Suprapubic skin (tissue), 4 donors: ENCODE measurements at regions not wholly inside any gene's neighbourhood (a gene's known extent, or its start where the extent isn't known, plus 50 kb on each side); places are given as distances from the start of the nearest gene placed in this dataset.
"Not testable (repeated sequence)": the region's sequence is repeated elsewhere in the genome, so short reads cannot be mapped to it uniquely, and the experiment has no call there.

Experiments used
- DNase-seq, 2 donors: peaks; one replicate each; pipeline ENCODE4 v3.0.0-alpha.2; 2019; ENCODE audit warnings: low spot score in 2 of 2
- H3K27ac ChIP-seq: fragments of 200-600 bp; sonication (generic); one replicate; pipeline ENCODE4 v1.5.1; 2019
- H3K27me3 ChIP-seq: fragments of 200-600 bp; sonication (generic); one replicate; pipeline ENCODE4 v1.5.1; 2019
- H3K36me3 ChIP-seq: fragments of 200-600 bp; sonication (generic); one replicate; pipeline ENCODE4 v1.5.1; 2019
- H3K4me1 ChIP-seq: fragments of 200-600 bp; sonication (generic); one replicate; pipeline ENCODE4 v1.5.1; 2019
- H3K4me3 ChIP-seq: fragments of 200-600 bp; sonication (generic); one replicate; pipeline ENCODE4 v1.5.1; 2019; ENCODE audit warnings: mild to moderate bottlenecking
- H3K9me3 ChIP-seq: fragments of 200-600 bp; sonication (generic); one replicate; pipeline ENCODE4 v1.5.1; 2019
- CTCF ChIP-seq, 2 donors: fragments of 200-600 bp in 1 of 2; fragments of 450-650 bp in 1 of 2; sonication (generic) in 1 of 2; IDR thresholded peaks; one replicate each; pipeline ENCODE4 v1.5.1; 2016 to 2019; ENCODE audit warnings: antibody characterized with exemption in 2 of 2, mild to moderate bottlenecking in 1 of 2, moderate library complexity in 1 of 2
- EP300 ChIP-seq: sonication (generic); formaldehyde crosslinking; IDR thresholded peaks from one replicate; pipeline ENCODE4 v1.6.1; 2017; ENCODE audit warnings: antibody characterized with exemption
- POLR2A ChIP-seq, 2 donors: fragments of 450-650 bp; IDR thresholded peaks; one replicate each; pipeline ENCODE4 v1.6.1; 2017; ENCODE audit warnings: antibody characterized with exemption in 2 of 2, mild to moderate bottlenecking in 2 of 2, moderate library complexity in 2 of 2
- POLR2AphosphoS5 ChIP-seq, 3 donors: sonication (generic); formaldehyde crosslinking; IDR thresholded peaks; one replicate each; pipeline ENCODE4 v1.6.1; 2017; ENCODE audit warnings: antibody characterized with exemption in 3 of 3
- WGBS: methylation state at CpG from one replicate; pipeline ENCODE4 v1.1.5; 2018; 5-methylcytosine and 5-hydroxymethylcytosine counted together

GRCh38 chr9:61670616-61671015, 480.8 kb downstream of the SPATA31A7 start:
- peaks cover 25% of the 10 kb centered on the region for H3K9me3 ChIP-seq
- no peaks in the 10 kb centered on the region for H3K27me3 ChIP-seq
- no peaks in the 10 kb centered on the region for H3K36me3 ChIP-seq
- peak in 1 of 2 donors; percentile 14 for DNase-seq
- H3K4me3 ChIP-seq = no peak overlapping the region
- H3K27ac ChIP-seq = no peak overlapping the region
- H3K4me1 ChIP-seq = no peaks in the 10 kb centered on the region
- 76% methylated on average over 17 of the region's 20 CpGs for WGBS
- TF ChIP-seq POLR2A (IDR thresholded peaks at IDR 0.05) (no peak), CTCF (IDR thresholded peaks at IDR 0.05) (no peak), POLR2AphosphoS5 (IDR thresholded peaks at IDR 0.05) (no peak), EP300 (no peak)

GRCh38 chr9:61671276-61671973, 481.6 kb downstream of the SPATA31A7 start:
- TF ChIP-seq POLR2AphosphoS5 (IDR thresholded peaks at IDR 0.05) = no peak
- no peak for TF ChIP-seq POLR2A (IDR thresholded peaks at IDR 0.05)
- no peak for TF ChIP-seq CTCF (IDR thresholded peaks at IDR 0.05)
- no peak for TF ChIP-seq EP300
- Histone ChIP-seq H3K4me3 (no peak overlapping the region), H3K27me3 (no peaks in the 10 kb centered on the region), H3K27ac (no peak overlapping the region), H3K4me1 (no peaks in the 10 kb centered on the region), H3K9me3 (peaks cover 24% of the 10 kb centered on the region), H3K36me3 (no peaks in the 10 kb centered on the region)
- DNase-seq = peak in 1 of 2 donors; percentile 50
- WGBS = 87% methylated on average over 37 of the region's 46 CpGs

- H3K27me3 ChIP-seq, H3K4me1 ChIP-seq, H3K4me3 ChIP-seq, H3K36me3 ChIP-seq, H3K27ac ChIP-seq: not testable (repeated sequence)
- peak in 1 of 2 donors; percentile 48 for DNase-seq
- H3K9me3 ChIP-seq = peaks cover 24% of the 10 kb centered on the region
- 80% methylated on average over 22 of the region's 22 CpGs for WGBS
These were observed 482.3 kb downstream of the SPATA31A7 start for GRCh38 chr9:61672107-61672541.

GRCh38 chr9:61672645-61673167, 482.9 kb downstream of the SPATA31A7 start:
- 80% methylated on average over 11 of the region's 16 CpGs for WGBS

GRCh38 chr9:61673247-61673646, 483.4 kb downstream of the SPATA31A7 start:
- 80% methylated on average over 13 of the region's 13 CpGs for WGBS
- Histone ChIP-seq H3K27me3 (no peaks in the 10 kb centered on the region), H3K4me1 (no peaks in the 10 kb centered on the region), H3K4me3 (no peak overlapping the region), H3K27ac (no peak overlapping the region), H3K36me3 (no peaks in the 10 kb centered on the region), H3K9me3 (peaks cover 21% of the 10 kb centered on the region)
- TF ChIP-seq POLR2AphosphoS5 (IDR thresholded peaks at IDR 0.05) (no peak), CTCF (IDR thresholded peaks at IDR 0.05) (no peak), EP300 (no peak), POLR2A (IDR thresholded peaks at IDR 0.05) (no peak)
- peak in 1 of 2 donors; percentile 45 for DNase-seq

More at GRCh38 chr9:61672645-61673167, 482.9 kb downstream of the SPATA31A7 start:
- not testable (repeated sequence) for H3K27me3 ChIP-seq, H3K27ac ChIP-seq, H3K4me3 ChIP-seq, H3K4me1 ChIP-seq, H3K36me3 ChIP-seq
- H3K9me3 ChIP-seq = peaks cover 21% of the 10 kb centered on the region
- DNase-seq = peak in 1 of 2 donors; percentile 20

- 76% methylated on average over 33 of the region's 39 CpGs for WGBS
- H3K4me3 ChIP-seq = no peak overlapping the region
- no peaks in the 10 kb centered on the region for H3K27me3 ChIP-seq
- H3K4me1 ChIP-seq = no peaks in the 10 kb centered on the region
- H3K27ac ChIP-seq = no peak overlapping the region
- H3K9me3 ChIP-seq = peaks cover 18% of the 10 kb centered on the region
- TF ChIP-seq POLR2A (IDR thresholded peaks at IDR 0.05) (no peak), EP300 (no peak), CTCF (IDR thresholded peaks at IDR 0.05) (no peak), POLR2AphosphoS5 (IDR thresholded peaks at IDR 0.05) (no peak)
- DNase-seq = peak in 1 of 2 donors; percentile 50
- H3K36me3 ChIP-seq = no peaks in the 10 kb centered on the region
These were observed 484.0 kb downstream of the SPATA31A7 start for GRCh38 chr9:61673664-61674381.
